Esophagus muscularis mucosa (tissue), 4 donors: ENCODE measurements at regions not wholly inside any gene's neighbourhood (a gene's known extent, or its start where the extent isn't known, plus 50 kb on each side); places are given as distances from the start of the nearest gene placed in this dataset.

ENCODE experiments used
- CTCF ChIP-seq, 3 experiments: fragments of 200-600 bp in 2 of 3; fragments of 450-650 bp in 1 of 3; sonication (generic) in 2 of 3; IDR thresholded peaks; one replicate each; pipeline ENCODE4 v1.5.1; 2017 to 2019; ENCODE audit warnings: antibody characterized with exemption in 3 of 3, mild to moderate bottlenecking in 2 of 3, moderate library complexity in 1 of 3
- EP300 ChIP-seq: sonication (generic); formaldehyde crosslinking; IDR thresholded peaks from one replicate; pipeline ENCODE4 v1.6.1; 2017; ENCODE audit warnings: antibody characterized with exemption
- POLR2A ChIP-seq: fragments of 450-650 bp; IDR thresholded peaks from one replicate; pipeline ENCODE4 v1.6.1; 2017; ENCODE audit warnings: antibody characterized with exemption, moderate library complexity, mild to moderate bottlenecking, low read depth

- no peak for TF ChIP-seq EP300
- no peak for TF ChIP-seq CTCF (IDR thresholded peaks at IDR 0.05)
- TF ChIP-seq POLR2A: no peak
Observed at GRCh38 chr1:233500106-233500505, 113.8 kb upstream of the KCNK1 start.
